Liver (tissue), 8 donors: ENCODE measurements at regions not wholly inside any gene's neighbourhood (a gene's known extent, or its start where the extent isn't known, plus 50 kb on each side); places are given as distances from the start of the nearest gene placed in this dataset.

Source experiments
- DNase-seq: peaks from one replicate; pipeline ENCODE4 v3.0.0-alpha.2; 2017; ENCODE audit warnings: low spot score
- H3K27ac ChIP-seq, 2 donors: one replicate each; pipeline ENCODE4 v1.7.0; 2013; ENCODE audit warnings: inconsistent platforms in 2 of 2, low read length in 2 of 2, control low read depth in 1 of 2, low read depth in 1 of 2, mild to moderate bottlenecking in 1 of 2
- H3K27me3 ChIP-seq, 4 donors: one replicate each; pipeline versions ENCODE4 v1.6.1 to v1.7.0; 2013; ENCODE audit warnings: low read length in 3 of 4, inconsistent platforms in 1 of 4, mild to moderate bottlenecking in 1 of 4, moderate library complexity in 1 of 4; ENCODE audit not compliant: control insufficient read depth in 4 of 4, insufficient read depth in 4 of 4
- H3K36me3 ChIP-seq, 4 donors: one replicate each; pipeline versions ENCODE4 v1.6.1 to v1.7.0; 2013; ENCODE audit warnings: low read length in 3 of 4, mild to moderate bottlenecking in 3 of 4, low read depth in 1 of 4, moderate library complexity in 1 of 4; ENCODE audit not compliant: control insufficient read depth in 4 of 4, insufficient read depth in 3 of 4
- H3K4me1 ChIP-seq, 4 donors: one replicate each; pipeline versions ENCODE4 v1.6.1 to v1.7.0; 2013; ENCODE audit warnings: low read length in 3 of 4, mild to moderate bottlenecking in 3 of 4, moderate library complexity in 1 of 4; ENCODE audit not compliant: control insufficient read depth in 4 of 4, insufficient read depth in 4 of 4
- H3K4me3 ChIP-seq, 3 donors: one replicate each; pipeline versions ENCODE4 v1.6.1 to v1.7.0; 2013; ENCODE audit warnings: low read length in 3 of 3, control low read depth in 1 of 3, low read depth in 1 of 3, mild to moderate bottlenecking in 1 of 3
- H3K9ac ChIP-seq, 2 donors: one replicate each; pipeline ENCODE4 v1.7.0; 2013; ENCODE audit warnings: low read length in 2 of 2, mild to moderate bottlenecking in 2 of 2, moderate library complexity in 2 of 2, control low read depth in 1 of 2, low read depth in 1 of 2
- H3K9me3 ChIP-seq, 4 donors: one replicate each; pipeline versions ENCODE4 v1.6.1 to v1.7.0; 2013; ENCODE audit warnings: low read length in 3 of 4; ENCODE audit not compliant: control insufficient read depth in 4 of 4
- EGR1 ChIP-seq, 2 donors: IDR thresholded peaks; 2 replicates each; pipeline ENCODE4 v1.6.1; 2016 to 2018; ENCODE audit warnings: antibody characterized with exemption in 2 of 2, low read depth in 2 of 2
- FOXA1 ChIP-seq: IDR thresholded peaks from 2 replicates; pipeline ENCODE4 v1.6.1; 2016; ENCODE audit warnings: antibody characterized with exemption
- FOXA2 ChIP-seq: IDR thresholded peaks from 2 replicates; pipeline ENCODE4 v1.6.1; 2016; ENCODE audit warnings: antibody characterized with exemption
- GABPA ChIP-seq, 2 donors: IDR thresholded peaks in 1 of 2; conservative IDR thresholded peaks in 1 of 2; 2 replicates each; pipeline ENCODE4 v1.6.1; 2016; ENCODE audit warnings: antibody characterized with exemption in 2 of 2, mild to moderate bottlenecking in 1 of 2, moderate library complexity in 1 of 2
- HNF4A ChIP-seq, 2 donors: conservative IDR thresholded peaks; 2 replicates each; pipeline ENCODE4 v1.6.1; 2016; ENCODE audit warnings: antibody characterized with exemption in 2 of 2, mild to moderate bottlenecking in 2 of 2
- HNF4G ChIP-seq: IDR thresholded peaks from 2 replicates; pipeline ENCODE4 v1.6.1; 2016; ENCODE audit warnings: antibody characterized with exemption
- JUND ChIP-seq, 2 donors: IDR thresholded peaks; 2 replicates each; pipeline ENCODE4 v1.6.1; 2016; ENCODE audit warnings: antibody characterized with exemption in 2 of 2
- NR2F2 ChIP-seq: IDR thresholded peaks from 2 replicates; pipeline ENCODE4 v1.6.1; 2016; ENCODE audit warnings: antibody characterized with exemption
- RAD21 ChIP-seq, 2 donors: IDR thresholded peaks; 2 replicates each; pipeline ENCODE4 v1.6.1; 2016; ENCODE audit warnings: antibody characterized with exemption in 2 of 2, mild to moderate bottlenecking in 2 of 2
- RXRA ChIP-seq, 2 donors: IDR thresholded peaks; 2 replicates each; pipeline ENCODE4 v1.6.1; 2017 to 2018; ENCODE audit warnings: antibody characterized with exemption in 2 of 2, mild to moderate bottlenecking in 1 of 2
- SP1 ChIP-seq: IDR thresholded peaks from 2 replicates; pipeline ENCODE4 v1.6.1; 2018; ENCODE audit warnings: antibody characterized with exemption, mild to moderate bottlenecking
- TAF1 ChIP-seq: conservative IDR thresholded peaks from 2 replicates; pipeline ENCODE4 v1.6.1; 2016; ENCODE audit warnings: antibody characterized with exemption, mild to moderate bottlenecking
- YY1 ChIP-seq: IDR thresholded peaks from 2 replicates; pipeline ENCODE4 v1.6.1; 2016; ENCODE audit warnings: antibody characterized with exemption, mild to moderate bottlenecking
- WGBS: extraction: QIAGEN DNeasy Blood & Tissue Kit; methylation state at CpG from one replicate; pipeline ENCODE4 v1.1.7; 2013; 5-methylcytosine and 5-hydroxymethylcytosine counted together
- TF ChIP-seq, protein P1 (sequence below): IDR thresholded peaks from 2 replicates; pipeline ENCODE4 v1.6.1; 2016; ENCODE audit warnings: antibody characterized with exemption, mild to moderate bottlenecking
- TF ChIP-seq, protein P2 (sequence below): IDR thresholded peaks from 2 replicates; pipeline ENCODE4 v1.6.1; 2016; ENCODE audit warnings: antibody characterized with exemption
- TF ChIP-seq, protein P3 (sequence below): IDR thresholded peaks from 2 replicates; pipeline ENCODE4 v1.6.1; 2016; ENCODE audit warnings: antibody characterized with exemption
- TF ChIP-seq, protein P4 (sequence below): fragments of 150-350 bp; IDR thresholded peaks from 2 replicates; pipeline ENCODE4 v1.5.1; 2017; ENCODE audit warnings: improper control_type of control experiment, low read depth, low read length; ENCODE audit not compliant: missing input control
- TF ChIP-seq, protein P5 (sequence below): IDR thresholded peaks from 2 replicates; pipeline ENCODE4 v1.6.1; 2016; ENCODE audit warnings: antibody characterized with exemption
- donor health status: healthy.
- donor health status: healthy.
- donor health status: healthy.
- donor health status: healthy.
- donor health status: healthy.

DNA sequence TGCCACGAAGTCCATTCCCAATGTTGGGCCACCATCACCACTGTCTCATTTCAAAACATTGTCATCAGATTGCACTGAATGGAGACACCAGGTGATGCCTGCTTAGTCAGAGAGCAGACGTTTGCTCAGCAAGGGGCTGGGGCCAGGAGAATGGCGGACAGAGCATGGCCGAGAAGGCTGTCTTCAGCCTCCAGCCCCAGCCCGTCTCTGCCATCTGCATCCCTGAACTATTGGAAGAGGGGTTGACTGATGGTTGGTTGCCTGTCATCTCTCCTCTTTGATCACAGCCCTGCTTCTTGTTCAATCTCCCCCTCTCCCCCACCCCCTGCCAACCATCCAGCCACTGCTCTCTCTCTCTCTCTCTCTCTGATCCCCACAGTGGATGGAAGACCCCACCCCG lies 140.9 kb downstream of the SHOX start:
- TF ChIP-seq, protein P1, sequence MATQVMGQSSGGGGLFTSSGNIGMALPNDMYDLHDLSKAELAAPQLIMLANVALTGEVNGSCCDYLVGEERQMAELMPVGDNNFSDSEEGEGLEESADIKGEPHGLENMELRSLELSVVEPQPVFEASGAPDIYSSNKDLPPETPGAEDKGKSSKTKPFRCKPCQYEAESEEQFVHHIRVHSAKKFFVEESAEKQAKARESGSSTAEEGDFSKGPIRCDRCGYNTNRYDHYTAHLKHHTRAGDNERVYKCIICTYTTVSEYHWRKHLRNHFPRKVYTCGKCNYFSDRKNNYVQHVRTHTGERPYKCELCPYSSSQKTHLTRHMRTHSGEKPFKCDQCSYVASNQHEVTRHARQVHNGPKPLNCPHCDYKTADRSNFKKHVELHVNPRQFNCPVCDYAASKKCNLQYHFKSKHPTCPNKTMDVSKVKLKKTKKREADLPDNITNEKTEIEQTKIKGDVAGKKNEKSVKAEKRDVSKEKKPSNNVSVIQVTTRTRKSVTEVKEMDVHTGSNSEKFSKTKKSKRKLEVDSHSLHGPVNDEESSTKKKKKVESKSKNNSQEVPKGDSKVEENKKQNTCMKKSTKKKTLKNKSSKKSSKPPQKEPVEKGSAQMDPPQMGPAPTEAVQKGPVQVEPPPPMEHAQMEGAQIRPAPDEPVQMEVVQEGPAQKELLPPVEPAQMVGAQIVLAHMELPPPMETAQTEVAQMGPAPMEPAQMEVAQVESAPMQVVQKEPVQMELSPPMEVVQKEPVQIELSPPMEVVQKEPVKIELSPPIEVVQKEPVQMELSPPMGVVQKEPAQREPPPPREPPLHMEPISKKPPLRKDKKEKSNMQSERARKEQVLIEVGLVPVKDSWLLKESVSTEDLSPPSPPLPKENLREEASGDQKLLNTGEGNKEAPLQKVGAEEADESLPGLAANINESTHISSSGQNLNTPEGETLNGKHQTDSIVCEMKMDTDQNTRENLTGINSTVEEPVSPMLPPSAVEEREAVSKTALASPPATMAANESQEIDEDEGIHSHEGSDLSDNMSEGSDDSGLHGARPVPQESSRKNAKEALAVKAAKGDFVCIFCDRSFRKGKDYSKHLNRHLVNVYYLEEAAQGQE = no peak
- no peak for TF ChIP-seq FOXA1
- TF ChIP-seq, protein P2, sequence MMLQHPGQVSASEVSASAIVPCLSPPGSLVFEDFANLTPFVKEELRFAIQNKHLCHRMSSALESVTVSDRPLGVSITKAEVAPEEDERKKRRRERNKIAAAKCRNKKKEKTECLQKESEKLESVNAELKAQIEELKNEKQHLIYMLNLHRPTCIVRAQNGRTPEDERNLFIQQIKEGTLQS = no peak
- TF ChIP-seq, protein P3, sequence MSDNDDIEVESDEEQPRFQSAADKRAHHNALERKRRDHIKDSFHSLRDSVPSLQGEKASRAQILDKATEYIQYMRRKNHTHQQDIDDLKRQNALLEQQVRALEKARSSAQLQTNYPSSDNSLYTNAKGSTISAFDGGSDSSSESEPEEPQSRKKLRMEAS = no peak
- no peak overlapping the region for H3K27ac ChIP-seq
- H3K27me3 ChIP-seq = no peaks in the 10 kb centered on the region
- no peak overlapping the region for H3K9ac ChIP-seq
- no peaks in the 10 kb centered on the region for H3K9me3 ChIP-seq
- no peaks in the 10 kb centered on the region for H3K36me3 ChIP-seq
- H3K4me3 ChIP-seq = no peak overlapping the region
- H3K4me1 ChIP-seq = no peaks in the 10 kb centered on the region
- 63% methylated on average over 6 of the region's 6 CpGs for WGBS
- no peak for DNase-seq

DNA sequence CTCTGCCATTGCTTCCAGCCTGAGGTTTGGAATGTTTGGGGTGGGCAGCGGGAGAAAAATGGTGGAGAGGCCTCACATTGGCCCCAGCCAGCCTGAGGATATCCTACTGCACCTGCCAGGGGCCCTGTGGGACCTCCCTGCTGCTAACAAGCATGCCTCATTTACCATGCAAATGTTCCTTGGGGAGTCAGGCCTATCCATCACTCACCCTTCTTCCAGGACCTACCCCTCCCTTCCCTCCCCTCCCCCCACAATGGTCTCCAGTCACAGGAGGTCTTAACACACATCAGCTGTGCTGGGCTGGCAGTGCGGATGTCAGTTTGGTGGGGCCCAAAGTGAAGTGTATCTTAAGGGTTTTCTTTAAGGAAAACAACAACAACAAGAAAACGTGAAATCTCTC lies 139.2 kb downstream of the SHOX start:
- H3K36me3 ChIP-seq = no peaks in the 10 kb centered on the region
- no peak for DNase-seq

More for the DNA sequence above, 139.2 kb downstream of the SHOX start:
- Histone ChIP-seq H3K27ac (no peak overlapping the region), H3K4me1 (no peaks in the 10 kb centered on the region), H3K27me3 (no peaks in the 10 kb centered on the region), H3K9me3 (no peaks in the 10 kb centered on the region), H3K4me3 (no peak overlapping the region), H3K9ac (no peak overlapping the region)
- TF ChIP-seq HNF4A (conservative IDR thresholded peaks at IDR 0.05) (no peak), NR2F2 (no peak), TAF1 (no peak), EGR1 (IDR thresholded peaks at IDR 0.05; ENCODE audit: low read depth in 2 of 2) (no peak), FOXA2 (no peak), GABPA (IDR thresholded peaks at IDR 0.05 in 1 of 2, conservative IDR thresholded peaks at IDR 0.05 in 1 of 2) (no peak), JUND (IDR thresholded peaks at IDR 0.05) (no peak), YY1 (no peak), RAD21 (IDR thresholded peaks at IDR 0.05) (no peak), HNF4G (no peak), SP1 (no peak), RXRA (IDR thresholded peaks at IDR 0.05) (no peak)
- TF ChIP-seq, protein P2 = no peak
- TF ChIP-seq, protein P4, sequence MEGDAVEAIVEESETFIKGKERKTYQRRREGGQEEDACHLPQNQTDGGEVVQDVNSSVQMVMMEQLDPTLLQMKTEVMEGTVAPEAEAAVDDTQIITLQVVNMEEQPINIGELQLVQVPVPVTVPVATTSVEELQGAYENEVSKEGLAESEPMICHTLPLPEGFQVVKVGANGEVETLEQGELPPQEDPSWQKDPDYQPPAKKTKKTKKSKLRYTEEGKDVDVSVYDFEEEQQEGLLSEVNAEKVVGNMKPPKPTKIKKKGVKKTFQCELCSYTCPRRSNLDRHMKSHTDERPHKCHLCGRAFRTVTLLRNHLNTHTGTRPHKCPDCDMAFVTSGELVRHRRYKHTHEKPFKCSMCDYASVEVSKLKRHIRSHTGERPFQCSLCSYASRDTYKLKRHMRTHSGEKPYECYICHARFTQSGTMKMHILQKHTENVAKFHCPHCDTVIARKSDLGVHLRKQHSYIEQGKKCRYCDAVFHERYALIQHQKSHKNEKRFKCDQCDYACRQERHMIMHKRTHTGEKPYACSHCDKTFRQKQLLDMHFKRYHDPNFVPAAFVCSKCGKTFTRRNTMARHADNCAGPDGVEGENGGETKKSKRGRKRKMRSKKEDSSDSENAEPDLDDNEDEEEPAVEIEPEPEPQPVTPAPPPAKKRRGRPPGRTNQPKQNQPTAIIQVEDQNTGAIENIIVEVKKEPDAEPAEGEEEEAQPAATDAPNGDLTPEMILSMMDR = no peak
- TF ChIP-seq, protein P5, sequence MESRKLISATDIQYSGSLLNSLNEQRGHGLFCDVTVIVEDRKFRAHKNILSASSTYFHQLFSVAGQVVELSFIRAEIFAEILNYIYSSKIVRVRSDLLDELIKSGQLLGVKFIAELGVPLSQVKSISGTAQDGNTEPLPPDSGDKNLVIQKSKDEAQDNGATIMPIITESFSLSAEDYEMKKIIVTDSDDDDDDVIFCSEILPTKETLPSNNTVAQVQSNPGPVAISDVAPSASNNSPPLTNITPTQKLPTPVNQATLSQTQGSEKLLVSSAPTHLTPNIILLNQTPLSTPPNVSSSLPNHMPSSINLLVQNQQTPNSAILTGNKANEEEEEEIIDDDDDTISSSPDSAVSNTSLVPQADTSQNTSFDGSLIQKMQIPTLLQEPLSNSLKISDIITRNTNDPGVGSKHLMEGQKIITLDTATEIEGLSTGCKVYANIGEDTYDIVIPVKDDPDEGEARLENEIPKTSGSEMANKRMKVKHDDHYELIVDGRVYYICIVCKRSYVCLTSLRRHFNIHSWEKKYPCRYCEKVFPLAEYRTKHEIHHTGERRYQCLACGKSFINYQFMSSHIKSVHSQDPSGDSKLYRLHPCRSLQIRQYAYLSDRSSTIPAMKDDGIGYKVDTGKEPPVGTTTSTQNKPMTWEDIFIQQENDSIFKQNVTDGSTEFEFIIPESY = no peak
- TF ChIP-seq, protein P3 = no peak
- 24% methylated on average over 3 of the region's 3 CpGs for WGBS
